ENCODE measurements at regions not wholly inside any gene's neighbourhood (a gene's known extent, or its start where the extent isn't known, plus 50 kb on each side); places are given as distances from the start of the nearest gene placed in this dataset.

DNA sequence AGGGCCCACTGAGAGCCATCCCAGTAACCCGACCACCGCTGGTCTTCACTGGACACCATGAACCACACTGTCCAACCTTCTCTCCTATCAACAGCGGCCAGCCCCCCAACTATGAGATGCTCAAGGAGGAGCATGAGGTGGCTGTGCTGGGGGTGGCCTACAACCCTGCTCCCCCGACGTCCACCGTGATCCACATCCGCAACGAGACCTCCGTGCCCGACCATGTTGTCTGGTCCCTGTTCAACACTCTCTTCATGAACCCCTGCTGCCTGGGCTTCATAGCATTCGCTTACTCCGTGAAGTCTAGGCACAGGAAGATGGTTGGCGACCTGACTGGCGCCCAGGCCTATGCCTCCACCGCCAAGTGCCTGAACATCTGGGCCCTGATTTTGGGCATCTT, 423.8 kb upstream of the EPHA5 start:
- Histone ChIP-seq H3K36me3 (no peaks in the 10 kb centered on the region), H3K27ac (no peak overlapping the region), H3K4me1 (ENCODE audit: insufficient read depth) (no peaks in the 10 kb centered on the region), H3K9me3 (no peaks in the 10 kb centered on the region), H3K27me3 (no peaks in the 10 kb centered on the region), H3K4me3 (no peak overlapping the region)
- 94 to 97% (median 96%) methylated on average over 15 of the region's 15 CpGs for WGBS, 3 donors
- intact Hi-C loops (cut with DNase I) = no loop called here
- no peak for TF ChIP-seq EP300 (IDR thresholded peaks at IDR 0.05)
- no peak for TF ChIP-seq POLR2A (IDR thresholded peaks at IDR 0.05)
- no peak for DNase-seq

DNA sequence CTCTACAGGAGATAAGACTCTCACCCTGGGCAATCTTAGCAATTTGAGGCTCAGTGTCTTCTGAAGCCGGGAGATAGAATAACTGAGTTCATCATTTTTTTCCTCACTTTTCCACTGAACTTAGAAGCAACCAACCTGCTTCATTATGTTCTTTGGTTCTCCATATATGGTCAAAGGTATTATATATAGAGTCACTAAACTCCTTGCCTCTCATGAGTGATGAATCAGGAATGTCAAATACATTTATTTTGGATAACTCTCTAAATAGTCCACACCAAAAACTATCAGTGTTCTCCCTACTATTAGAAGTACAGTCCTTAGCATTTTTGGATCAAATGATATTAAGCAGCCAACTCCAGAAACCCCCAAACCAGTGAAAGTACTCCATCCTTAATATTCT, 421.5 kb upstream of the EPHA5 start:
- no peak for TF ChIP-seq POLR2A (IDR thresholded peaks at IDR 0.05)
- TF ChIP-seq, protein P1, sequence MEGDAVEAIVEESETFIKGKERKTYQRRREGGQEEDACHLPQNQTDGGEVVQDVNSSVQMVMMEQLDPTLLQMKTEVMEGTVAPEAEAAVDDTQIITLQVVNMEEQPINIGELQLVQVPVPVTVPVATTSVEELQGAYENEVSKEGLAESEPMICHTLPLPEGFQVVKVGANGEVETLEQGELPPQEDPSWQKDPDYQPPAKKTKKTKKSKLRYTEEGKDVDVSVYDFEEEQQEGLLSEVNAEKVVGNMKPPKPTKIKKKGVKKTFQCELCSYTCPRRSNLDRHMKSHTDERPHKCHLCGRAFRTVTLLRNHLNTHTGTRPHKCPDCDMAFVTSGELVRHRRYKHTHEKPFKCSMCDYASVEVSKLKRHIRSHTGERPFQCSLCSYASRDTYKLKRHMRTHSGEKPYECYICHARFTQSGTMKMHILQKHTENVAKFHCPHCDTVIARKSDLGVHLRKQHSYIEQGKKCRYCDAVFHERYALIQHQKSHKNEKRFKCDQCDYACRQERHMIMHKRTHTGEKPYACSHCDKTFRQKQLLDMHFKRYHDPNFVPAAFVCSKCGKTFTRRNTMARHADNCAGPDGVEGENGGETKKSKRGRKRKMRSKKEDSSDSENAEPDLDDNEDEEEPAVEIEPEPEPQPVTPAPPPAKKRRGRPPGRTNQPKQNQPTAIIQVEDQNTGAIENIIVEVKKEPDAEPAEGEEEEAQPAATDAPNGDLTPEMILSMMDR (IDR thresholded peaks at IDR 0.05) = no peak
- no peak for TF ChIP-seq EP300 (IDR thresholded peaks at IDR 0.05)
- no peaks in the 10 kb centered on the region for H3K27me3 ChIP-seq
- DNase-seq = no peak
- no peak overlapping the region for H3K27ac ChIP-seq
- WGBS, 3 donors = 67 to 78% (median 76%) methylated on average over 1 of the region's 1 CpG
- H3K9me3 ChIP-seq = no peaks in the 10 kb centered on the region
- H3K36me3 ChIP-seq = no peaks in the 10 kb centered on the region
- H3K4me3 ChIP-seq = no peak overlapping the region
- intact Hi-C loops (cut with DNase I) = no loop called here
- H3K4me1 ChIP-seq (ENCODE audit: insufficient read depth) = no peaks in the 10 kb centered on the region

DNA sequence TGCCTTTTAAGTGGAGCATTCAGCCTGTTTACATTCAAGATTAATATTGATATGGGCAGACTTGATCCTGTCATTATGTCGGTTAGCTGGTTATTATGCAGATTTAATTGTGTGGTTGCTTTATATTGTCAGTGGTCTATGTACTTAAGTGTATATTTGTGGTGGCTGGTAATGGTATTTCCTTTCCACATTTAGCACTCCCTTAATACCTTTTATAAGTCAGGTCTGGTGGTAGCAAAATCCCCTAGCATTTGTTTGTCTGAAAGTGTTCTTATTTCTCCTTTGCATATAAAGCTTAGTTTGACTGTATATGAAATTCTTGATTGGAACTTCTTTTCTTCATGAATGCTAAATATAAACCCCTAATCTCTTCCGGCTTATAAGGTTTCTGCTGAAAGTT, 403.7 kb upstream of the EPHA5 start:
- TF ChIP-seq POLR2A (IDR thresholded peaks at IDR 0.05) (no peak), EP300 (IDR thresholded peaks at IDR 0.05) (no peak)
- TF ChIP-seq, protein P1 (IDR thresholded peaks at IDR 0.05) = no peak
- DNase-seq = no peak
- WGBS, 3 donors = 89 to 93% (median 90%) methylated on average over 2 of the region's 2 CpGs
- no peaks in the 10 kb centered on the region for H3K9me3 ChIP-seq
- no peaks in the 10 kb centered on the region for H3K4me1 ChIP-seq (ENCODE audit: insufficient read depth)
- H3K27me3 ChIP-seq = no peaks in the 10 kb centered on the region
- no peak overlapping the region for H3K27ac ChIP-seq
- H3K36me3 ChIP-seq = no peaks in the 10 kb centered on the region
- intact Hi-C loops (cut with DNase I) = no loop called here
- no peak overlapping the region for H3K4me3 ChIP-seq

DNA sequence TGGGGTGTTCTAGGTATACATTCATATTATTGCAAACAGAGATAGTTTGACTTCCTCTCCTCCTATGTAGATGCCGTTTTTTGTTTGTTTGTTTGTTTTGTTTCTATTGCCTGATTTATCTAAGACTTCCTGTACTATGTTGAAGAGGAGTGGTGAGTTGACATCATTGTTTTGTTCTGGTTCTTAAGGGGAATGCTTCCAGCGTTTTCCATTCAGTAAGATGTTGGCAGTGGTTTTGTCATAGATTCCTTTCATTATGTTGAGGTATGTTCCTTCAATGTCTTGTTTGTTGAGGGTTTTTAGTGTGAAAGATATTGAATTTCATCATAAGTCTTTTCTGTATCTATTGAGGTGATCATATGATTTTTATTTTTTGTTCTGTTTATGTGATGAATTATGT, 401.6 kb upstream of the EPHA5 start:
- H3K9me3 ChIP-seq = no peaks in the 10 kb centered on the region
- no peak for TF ChIP-seq EP300 (IDR thresholded peaks at IDR 0.05)
- no peak for TF ChIP-seq POLR2A (IDR thresholded peaks at IDR 0.05)
- TF ChIP-seq, protein P1 (IDR thresholded peaks at IDR 0.05) = no peak
- WGBS, 3 donors = 73 to 83% (median 77%) methylated on average over 2 of the region's 2 CpGs
- H3K36me3 ChIP-seq = no peaks in the 10 kb centered on the region
- H3K27me3 ChIP-seq = no peaks in the 10 kb centered on the region
- intact Hi-C loops (cut with DNase I) = no loop called here
- no peaks in the 10 kb centered on the region for H3K4me1 ChIP-seq (ENCODE audit: insufficient read depth)
- no peak overlapping the region for H3K27ac ChIP-seq
- DNase-seq = no peak
- H3K4me3 ChIP-seq = no peak overlapping the region

DNA sequence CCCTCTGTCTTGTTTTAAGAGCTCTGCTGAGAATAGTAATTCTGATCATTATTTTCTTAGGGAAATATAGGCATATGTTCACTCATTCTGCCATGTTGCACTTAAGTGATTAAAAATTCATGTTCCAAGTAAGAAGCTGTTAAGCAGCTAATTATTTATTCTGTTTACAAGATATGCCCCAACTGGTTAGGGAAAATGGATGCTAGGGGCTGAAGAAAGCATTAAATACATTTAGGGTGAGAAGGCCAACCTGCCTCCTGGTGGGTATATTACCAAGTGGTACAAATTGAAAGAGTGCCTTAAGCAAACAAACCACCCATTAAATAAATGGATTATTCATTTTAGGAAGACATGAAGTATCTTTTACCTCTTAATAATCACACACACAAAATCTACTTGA, 392.6 kb upstream of the EPHA5 start:
- no peaks in the 10 kb centered on the region for H3K4me1 ChIP-seq (ENCODE audit: insufficient read depth)
- H3K27ac ChIP-seq = no peak overlapping the region
- H3K9me3 ChIP-seq = no peaks in the 10 kb centered on the region
- no peak overlapping the region for H3K4me3 ChIP-seq
- intact Hi-C loops (cut with DNase I) = no loop called here
- TF ChIP-seq, protein P1 (IDR thresholded peaks at IDR 0.05) = no peak
- TF ChIP-seq POLR2A (IDR thresholded peaks at IDR 0.05) = no peak
- no peak for TF ChIP-seq EP300 (IDR thresholded peaks at IDR 0.05)
- no peak for DNase-seq
- no peaks in the 10 kb centered on the region for H3K27me3 ChIP-seq
- H3K36me3 ChIP-seq = no peaks in the 10 kb centered on the region

All from ovary (tissue), 7 donors.